A172 (cell line): ENCODE measurements at regions not wholly inside any gene's neighbourhood (a gene's known extent, or its start where the extent isn't known, plus 50 kb on each side); places are given as distances from the start of the nearest gene placed in this dataset.

ENCODE experiments used
- DNase-seq: peaks from one replicate; pipeline ENCODE4 v3.0.0-alpha.2; 2015; ENCODE audit warnings: low spot score

DNA sequence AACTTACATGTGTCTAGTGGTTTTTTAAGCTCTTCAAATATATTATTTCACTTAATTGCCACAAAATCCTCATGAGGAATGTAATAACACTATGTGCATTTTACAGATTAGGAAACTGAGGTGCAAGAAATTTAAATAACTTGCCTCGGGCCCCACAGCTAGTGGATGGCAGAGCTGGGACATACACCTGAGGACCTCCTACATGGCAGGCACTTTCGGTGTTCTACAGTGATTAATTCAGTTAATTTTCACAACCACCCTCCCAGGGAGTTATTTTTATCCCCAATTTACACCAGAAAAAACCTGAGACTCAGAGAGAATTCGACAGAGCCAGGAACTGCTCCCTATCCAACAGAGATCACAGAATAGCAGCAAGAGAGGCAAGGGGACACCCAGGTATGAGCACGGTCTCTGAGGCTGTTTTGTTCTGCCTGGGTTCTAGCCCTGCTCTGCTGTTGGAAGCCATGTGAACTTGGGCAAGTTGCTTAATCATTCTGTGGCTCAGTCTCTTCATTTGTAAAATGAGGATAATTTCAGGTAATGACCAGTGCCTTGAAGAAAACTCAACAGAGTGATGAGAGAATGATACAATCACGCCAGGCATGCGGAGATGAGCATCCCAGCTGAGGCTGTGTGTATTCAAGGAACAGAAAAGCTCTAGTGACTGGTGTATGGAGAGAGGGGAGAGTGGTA, 82.3 kb downstream of the MYCN start:
- DNase-seq, result no peak

DNA sequence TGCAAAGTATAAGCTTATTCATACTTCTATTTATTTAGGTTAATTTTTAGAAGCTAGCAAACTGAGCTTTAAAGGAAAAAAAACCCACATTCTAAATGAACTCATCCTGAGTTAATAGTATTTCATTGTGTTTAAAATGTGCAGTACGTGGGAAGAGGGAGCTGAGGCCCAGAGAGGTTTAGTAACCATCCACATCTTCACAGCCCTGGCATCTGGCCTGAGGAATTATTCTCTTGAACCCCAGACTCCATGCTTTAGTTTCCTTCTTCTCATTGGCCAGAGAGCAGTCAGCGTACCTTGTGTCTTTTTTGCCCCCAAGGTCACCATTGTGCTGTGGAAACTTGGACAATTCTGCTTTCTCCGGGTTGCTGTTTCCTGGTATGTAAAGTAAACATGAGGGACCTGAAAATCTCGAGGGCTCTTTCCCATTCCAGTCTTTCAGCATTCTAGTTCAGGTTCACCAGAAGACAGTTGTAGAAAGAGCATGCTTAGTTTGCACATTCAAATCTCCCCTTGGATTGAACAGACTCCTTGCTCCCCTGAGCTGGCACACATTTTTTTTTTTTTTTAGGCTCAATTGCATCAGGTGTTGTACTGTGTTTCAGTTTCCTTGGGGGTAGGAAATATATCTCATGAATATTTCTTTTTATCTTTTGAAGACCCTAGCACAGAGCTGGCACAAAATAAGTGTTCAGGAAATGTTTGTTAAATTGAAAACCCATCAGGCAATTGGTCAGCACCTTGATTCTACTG, 81.4 kb downstream of the MYCN start:
- no peak for DNase-seq

DNA sequence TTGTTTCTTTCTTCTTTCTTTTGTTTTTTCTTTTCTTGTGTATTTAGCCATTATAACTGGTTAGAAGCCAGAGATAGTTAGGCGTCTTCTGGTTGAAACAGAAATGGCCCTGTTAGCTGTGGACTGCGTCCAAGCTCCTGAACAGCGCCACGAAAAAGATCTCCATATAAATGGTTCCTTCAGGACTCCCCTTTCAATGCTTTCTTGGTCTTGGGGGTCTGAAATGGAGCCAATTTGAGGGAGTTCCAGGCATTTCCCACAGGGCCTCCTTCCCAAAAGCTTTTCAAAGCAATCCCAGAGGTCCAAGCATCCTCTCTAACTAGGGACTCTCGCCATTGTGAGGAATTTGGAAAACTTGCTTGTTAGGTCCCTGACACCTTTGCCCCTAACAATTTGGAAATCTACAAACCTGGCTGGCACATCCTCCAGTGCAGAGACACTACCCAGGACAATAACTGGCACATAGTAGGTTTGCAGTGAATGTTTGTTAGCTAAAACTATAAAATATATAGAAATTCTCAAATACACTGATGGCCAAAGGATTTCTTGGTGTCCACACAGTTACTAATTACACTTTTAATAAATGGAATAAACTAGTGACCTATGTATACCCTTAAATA, 80.1 kb downstream of the MYCN start:
- no peak for DNase-seq

DNA sequence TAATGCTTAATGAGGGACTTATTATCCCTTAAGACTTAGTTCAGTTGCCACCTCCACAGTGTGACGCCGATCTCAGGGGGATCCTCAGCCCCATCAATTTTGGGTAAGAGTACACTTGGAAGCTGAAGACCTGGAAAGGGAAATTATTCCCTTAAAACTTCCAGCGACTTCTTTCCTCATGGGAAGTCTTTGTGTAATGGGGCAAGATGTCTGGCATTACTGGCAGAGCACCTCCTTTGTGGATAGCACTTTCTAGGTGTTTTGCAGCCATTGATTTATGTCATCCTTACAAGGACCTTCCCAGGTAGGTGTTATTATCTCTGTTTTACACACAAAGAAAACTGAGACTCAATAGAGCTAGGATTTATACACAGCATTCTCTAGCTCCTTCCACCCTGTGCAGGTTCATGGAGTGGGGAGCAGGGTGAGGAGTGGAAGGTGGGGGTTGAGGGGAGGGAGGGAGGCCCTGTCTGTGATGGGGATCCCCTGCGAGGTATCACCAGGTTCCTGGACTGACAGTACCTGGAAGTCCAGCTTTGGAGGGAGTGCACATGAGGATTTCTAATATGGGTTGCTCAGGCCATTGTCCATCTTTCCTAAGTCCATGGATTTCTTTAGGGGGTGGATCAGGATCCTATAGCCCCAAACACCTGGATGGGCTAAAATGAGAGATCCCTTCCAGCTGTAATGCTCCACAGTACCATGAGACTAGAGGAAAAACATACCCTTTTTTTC, 79.4 kb downstream of the MYCN start:
- no peak for DNase-seq

DNA sequence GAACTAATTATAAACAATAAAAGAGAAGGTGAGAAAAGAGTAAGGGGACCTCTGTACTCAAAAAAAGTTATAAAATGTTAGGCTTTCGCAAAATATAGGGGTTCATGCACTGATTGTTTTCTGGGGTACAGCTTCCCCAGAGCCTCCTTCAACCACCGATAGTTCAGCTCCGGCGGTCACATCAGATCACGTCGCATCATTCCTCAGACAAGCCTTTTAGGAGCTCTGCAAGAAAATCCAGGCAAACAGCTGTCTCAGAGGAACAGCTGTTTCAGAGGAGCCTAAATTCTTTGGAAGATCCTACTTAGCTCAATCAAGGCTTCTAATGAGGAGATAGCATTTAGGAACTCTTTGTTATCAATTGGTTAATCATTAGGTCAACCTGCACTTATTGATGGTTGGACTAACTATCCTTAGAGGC, 78.7 kb downstream of the MYCN start:
- DNase-seq, result no peak

DNA sequence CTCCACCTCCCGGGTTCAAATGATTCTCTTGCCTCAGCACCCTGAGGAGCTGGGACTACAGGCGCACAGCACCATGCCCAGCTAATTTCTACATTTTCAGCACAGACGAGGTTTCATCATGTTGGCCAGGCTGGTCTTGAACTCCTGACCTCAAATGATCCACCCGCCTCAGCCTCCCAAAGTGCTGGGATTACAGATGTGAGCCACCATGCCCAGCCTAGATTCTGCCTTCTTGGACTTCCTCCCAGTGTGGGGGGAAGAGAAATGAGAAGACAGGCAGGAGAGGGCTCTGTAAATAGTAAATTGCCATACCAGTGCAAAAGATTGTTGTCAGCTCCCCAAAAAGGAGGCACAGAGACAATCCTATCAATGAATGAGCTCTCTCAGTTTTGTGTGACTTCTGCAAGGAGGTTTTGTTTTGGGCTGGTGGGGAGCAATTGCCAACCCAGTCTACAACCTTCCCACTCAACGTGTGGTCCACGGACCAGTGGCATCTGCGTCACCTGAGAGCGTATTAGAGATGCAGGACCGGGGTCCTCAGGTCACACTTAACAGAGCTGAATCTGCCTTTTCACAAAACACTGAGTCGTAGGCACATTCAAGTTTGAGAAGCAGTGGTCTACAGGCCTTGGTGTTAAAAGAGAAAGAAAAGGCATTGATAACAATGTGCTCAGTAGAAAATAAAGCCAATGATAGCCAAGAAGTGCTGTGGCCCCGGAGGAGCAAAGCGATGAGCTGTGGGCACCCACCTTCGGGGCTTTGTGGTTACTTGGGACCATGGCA, 78.1 kb downstream of the MYCN start:
- DNase-seq, result no peak

DNA sequence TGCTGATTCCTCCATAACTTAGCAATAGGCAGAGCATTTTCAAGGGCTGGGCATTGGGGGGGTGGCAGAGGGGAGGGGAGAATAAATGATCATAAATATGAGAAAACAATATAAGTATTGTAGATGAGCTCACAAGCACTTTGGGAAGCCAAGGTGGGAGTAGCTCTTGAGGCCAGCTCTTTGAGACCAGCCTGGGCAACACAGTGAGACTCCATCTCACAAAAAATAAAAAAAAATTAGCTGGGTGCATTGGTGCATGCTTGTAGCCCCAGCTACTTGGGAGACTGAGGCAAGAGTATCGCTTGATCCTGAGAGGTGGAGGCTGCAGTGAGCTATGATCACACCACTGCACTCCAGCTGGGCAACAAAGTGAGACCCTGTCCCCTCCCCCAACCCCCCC, 75.9 kb downstream of the MYCN start:
- DNase-seq, result no peak

DNA sequence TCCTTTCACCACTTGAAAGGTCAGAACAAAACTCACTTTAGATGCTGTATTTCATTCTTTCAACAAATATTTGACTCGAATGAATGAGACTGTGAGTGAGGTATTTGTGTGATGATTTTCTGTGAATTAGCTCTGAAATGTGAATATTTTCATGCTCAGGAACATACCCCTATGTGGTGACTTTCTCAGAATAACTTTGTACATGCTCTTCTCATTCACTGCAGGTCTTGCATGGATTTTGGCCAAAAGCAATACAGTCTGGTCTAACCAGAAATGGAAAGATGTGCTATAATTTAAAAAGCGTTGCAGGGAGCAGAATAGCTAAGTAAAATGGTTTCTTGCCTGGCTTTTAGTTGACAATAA, 75.5 kb downstream of the MYCN start:
- DNase-seq, result no peak

DNA sequence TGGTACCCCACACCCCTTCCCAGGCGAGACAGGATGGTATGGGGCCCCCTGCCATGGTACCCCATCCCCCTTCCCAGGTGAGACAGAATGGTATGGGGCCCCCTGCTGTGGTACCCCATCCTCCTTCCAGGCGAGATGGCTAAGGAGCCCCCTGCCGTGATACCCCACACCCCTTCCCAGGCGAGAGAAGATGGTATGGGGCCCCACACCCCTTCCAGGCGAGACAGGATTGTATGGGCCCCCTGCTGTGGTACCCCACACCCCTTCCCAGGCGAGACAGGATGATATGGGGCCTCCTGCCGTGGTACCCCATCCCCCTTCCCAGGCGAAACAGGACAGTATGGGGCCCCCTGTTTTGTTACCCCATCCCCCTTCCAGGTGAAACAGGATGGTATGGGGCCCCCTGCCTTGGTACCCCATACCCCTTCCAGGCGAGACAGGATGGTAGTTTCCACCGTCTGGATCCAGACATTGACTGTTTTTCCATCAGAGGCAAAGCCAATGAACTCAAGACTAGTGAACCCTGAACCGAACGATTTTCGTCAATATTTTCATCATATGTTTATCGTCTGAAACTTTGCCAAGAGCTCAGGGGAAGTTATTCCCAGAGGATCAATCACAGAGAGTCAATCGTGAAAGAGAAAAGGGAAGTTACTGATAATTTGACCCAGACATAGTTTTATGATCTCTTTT, 75.0 kb downstream of the MYCN start:
- DNase-seq, result no peak

DNA sequence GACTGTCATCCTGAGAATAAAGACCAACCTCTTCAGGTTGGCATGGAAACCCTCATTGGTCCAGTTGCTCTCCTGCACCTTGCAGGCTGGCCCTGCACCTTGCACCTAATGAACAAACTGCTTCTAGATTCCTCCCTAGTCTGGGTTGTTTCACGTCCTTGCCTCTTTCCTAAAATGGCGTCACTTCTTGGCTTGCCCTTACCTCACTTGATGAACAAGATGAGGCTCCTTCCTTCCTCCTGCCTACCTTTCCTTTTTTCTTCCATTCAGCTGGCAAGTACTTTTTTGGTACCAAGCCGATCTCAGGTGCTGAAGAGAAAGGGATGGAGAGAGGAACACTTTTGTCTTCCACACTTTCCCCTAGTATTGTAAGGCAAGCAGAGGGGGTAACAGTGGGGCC, 74.5 kb downstream of the MYCN start:
- no peak for DNase-seq

DNA sequence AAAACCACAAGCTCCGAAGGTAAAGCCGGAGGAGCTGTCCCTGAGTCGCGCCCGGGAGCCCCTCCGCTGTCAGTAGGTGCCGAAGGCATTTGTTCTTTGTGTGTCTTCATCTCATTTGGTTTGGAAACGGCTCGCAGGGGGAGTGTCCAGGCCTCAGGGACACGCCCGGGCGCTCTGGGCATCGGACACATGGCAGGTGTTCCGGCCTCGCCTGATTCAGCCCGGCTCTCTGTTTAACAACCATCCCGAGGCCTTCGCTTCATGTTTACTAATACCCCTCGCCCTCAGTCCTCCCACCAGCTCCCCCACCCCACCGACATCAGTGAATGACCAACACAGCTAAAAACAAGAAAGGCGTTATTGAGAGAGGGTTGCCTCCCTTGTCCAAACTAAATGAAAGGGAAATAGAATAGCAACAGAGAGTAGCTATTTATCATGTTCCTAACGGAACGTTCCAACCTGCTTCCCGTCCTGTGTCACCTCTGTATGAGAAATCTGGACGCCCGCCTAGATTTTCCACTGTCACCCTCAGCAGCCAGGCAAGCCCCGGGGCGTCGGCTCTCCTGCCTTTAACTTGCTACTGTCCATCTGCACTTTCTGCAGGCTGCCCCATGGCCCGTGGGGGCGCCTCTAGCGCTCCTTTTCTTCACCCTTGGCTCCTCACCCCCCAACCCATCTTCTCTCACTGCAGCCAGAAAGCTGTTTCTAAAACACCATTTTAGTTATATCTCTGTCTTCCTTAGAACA, 73.9 kb downstream of the MYCN start:
- no peak for DNase-seq

DNA sequence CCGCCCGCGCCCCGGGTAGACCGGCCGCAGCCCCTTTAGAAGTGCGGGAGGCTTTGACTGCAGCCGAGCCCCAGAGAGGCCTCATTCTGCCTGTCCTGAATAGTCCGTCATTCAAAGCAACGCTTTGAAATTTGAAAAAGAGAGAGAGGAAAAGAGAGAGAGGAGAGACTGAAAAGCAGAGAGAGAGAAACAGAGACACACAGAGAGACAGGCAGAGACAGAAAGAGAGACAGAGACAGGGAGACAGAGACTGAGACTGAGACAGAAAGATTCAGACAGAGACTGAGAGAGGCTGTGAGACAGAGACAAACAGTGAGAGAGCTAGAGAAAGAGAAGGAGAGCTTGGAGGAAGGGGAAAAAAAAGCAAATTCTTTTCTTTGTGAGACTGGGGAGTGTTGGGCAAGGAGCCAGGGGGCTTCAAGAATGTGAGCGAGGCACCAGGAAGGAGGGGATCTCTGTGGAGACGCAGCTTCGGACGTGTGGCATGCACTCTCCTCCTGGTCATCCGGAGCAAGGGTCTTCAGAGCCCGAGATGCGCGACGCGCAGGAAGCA, 73.1 kb downstream of the MYCN start:
- no peak for DNase-seq

DNA sequence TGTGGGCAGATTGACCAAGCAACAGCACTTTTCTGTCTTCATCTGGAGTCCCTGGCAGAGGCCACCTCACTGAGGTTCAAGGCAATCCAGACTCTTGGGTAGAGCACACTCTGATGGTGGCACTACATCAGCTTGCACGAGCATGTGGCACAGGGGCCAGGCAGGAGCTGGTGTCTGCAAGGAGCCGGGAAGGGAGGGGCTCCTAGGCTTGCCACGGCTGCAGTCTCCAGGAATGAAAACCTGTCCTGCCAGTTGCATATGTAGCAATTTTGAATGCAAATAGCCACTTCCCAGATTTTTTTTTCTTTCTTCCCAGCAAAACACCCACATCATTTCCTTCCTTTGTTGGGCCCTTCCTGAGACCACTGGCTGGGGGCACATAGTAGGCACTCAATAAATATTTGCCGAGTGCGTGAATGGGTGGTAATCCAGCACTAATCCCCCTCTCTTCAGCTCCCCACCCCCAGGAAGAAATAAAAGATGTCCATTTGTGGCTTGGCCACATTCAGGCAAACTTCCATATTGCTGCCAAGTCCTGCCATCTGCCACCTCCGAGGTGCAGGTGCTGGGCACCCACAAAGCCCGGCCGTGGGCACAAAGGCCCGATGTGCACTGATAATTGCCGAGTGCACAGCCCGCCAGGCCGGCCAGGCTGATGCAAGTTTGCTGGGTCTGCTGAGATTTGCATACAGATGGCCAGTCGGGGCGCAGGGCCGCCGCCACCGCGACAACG, 72.4 kb downstream of the MYCN start:
- no peak for DNase-seq

DNA sequence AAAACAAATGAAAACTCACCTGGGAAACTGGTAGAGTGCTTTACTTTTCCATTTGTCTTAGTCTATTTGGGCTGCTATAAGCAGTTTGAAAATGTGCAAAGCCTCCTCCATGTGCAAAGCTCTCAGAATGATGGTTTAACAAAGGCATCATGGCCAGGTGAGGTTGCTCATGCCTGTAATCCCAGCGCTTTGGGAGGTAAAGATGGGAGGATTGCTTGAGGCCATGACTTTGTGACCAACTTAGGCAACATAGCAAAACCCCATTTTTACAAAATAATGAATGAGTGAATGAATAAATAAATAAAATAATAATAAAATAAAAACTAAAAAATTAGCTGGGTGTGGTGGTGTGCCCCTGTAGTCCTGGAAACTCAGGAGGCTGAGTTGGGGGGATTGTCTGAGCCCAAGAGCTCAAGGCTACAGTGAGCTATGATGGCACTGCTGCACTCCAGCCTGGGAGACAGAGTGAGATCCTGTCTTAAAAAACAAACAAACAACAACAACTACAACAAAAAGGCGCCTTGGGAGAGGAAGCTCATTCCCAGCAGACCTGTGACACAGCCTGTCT, 71.8 kb downstream of the MYCN start:
- no peak for DNase-seq

DNA sequence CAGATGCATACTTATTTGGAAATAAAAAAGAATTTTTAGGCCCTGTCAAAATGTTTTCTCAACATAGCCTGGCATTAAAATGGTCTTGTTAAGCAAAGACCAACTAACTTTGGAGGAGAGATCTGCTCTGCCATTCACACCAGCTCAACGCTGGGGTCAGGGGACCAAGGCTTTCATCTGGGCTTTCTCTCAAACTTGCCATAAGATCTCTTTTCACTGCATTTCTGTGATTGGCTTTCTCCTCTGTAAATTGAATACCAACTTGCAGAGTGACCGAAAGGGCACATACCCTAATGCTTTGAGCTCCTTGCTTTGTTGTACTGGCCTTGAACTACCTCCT, 71.2 kb downstream of the MYCN start:
- no peak for DNase-seq

DNA sequence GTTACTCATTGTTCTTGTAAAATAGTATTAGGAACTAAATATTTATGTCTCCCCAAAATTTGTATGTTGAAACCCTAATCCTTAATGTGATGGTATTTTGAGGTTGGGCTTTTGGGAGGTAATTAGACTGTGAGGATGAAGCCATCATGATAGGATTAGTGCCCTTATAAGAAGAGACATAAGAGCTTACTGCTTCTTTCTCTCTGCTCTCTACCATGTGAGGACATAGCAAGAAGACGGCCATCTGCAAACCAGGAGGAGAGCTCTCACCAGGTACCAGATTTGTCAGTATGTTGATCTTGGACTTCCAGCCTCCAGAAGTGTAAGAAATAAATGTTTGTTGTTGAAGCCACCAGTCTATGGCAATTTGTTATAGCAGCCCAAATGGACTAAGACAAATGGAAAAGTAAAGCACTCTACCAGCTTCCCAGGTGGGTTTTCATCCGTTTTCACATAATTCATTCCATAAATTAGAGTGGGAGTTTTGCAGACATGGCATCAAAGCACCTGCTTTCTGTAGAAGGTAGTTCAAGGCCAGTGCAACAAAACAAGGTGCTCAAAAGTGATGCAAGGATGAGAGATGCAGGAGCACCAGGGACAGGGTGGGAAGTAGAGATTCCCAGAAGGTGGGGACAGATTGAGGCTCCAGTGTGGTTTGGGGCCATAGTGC, 70.7 kb downstream of the MYCN start:
- DNase-seq, result no peak

DNA sequence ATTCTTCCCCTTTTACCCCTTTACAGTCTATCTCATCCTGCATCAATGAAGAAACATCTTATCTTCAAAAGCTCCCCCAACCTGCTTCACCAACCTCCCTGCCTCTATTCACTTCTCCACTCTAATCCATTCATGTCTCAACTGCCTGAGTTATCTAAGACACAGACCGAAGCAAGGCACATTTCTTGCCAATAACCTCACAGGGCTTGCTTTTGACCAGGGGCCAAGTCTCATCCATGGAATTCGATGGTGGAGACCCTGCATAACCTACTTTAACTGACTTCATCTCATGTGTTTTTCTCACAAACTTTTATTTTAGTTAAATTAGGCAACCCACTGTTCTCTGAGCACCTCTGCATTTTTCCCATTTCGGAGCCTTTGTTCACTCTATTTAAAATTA, 69.7 kb downstream of the MYCN start:
- no peak for DNase-seq

DNA sequence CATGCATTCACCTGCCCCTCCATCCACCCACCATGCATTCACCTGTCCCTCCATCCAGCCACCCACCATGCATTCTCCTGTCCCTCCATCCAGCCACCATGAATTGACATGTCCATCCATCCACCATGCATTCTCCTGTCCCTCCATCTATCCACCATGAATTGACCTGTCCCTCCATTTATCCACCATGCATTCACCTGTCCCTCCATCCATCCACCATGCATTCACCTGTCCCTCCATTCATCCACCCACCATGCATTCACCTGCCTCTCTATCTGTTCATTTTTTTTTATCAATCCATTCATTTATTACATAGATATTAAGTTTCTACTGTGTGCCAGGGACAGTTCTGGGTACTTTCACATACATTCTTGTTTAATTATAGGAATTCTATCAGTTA, 69.2 kb downstream of the MYCN start:
- no peak for DNase-seq

DNA sequence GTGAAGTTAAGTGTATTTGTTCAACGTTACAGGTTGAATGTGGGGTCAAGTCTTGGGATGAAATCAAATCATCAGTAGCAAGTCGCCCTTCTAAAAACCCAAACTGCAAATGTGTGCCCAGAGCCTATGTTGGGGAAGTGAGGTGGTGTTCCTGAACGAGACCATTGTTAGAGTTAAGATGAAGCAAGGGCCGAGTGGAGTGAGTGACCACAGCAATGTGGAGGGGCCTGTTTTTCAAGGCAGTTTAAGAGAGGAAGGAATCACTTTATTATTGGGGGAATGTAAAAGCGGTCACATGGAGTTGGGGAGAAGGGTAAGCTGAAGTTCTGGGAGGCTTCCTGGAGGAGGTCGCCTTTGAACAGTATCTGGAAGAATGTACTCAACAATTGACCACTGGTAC, 68.5 kb downstream of the MYCN start:
- DNase-seq, result no peak
